ENCODE measurements at regions not wholly inside any gene's neighbourhood (a gene's known extent, or its start where the extent isn't known, plus 50 kb on each side); places are given as distances from the start of the nearest gene placed in this dataset.

GRCh38 chr9:81256368-81256767 is 433.0 kb downstream of the TLE1 start:
- no peak overlapping the region for H3K27ac ChIP-seq
- no peak overlapping the region for H3K9ac ChIP-seq
- no peak for TF ChIP-seq Cebpa-rat (IDR thresholded peaks at IDR 0.05)
- H3K27me3 ChIP-seq: no peaks in the 10 kb centered on the region
- H3K4me3 ChIP-seq: no peak overlapping the region
- H3K36me3 ChIP-seq: no peaks in the 10 kb centered on the region
- H3K9me3 ChIP-seq (replicated peaks in 1 of 11): peaks cover 2 to 10% (median 4%) of the 10 kb centered on the region in 11 experiments; a peak in 14 of 22 replicates
- H3K4me1 ChIP-seq: peaks cover 0 to 19% (median 3%) of the 10 kb centered on the region in 10 experiments; a peak in 7 of 20 replicates
- H4K20me1 ChIP-seq: no peaks in the 10 kb centered on the region
- no peak overlapping the region for H3K4me2 ChIP-seq

DNA sequence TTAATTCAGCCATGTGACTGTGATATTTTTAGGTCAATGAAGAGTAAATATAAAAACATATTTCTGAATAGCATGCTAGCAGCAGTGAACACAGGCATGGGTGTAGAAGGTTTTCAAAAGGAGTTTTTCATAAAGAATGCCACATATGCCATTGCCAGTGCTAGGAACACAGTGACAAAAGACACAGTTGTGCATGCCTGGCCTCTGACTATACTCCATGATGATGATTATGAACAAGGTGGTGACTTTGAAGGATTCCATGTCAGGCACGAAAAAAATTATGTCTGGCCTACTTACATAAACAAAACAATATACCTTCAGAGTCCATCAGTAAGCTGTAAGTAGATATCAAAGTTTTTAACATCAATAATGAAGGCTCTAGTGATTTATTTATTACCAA is 438.7 kb downstream of the TLE1 start:
- no peak overlapping the region for H3K4me2 ChIP-seq
- TF ChIP-seq Cebpa-rat (IDR thresholded peaks at IDR 0.05): no peak
- no peaks in the 10 kb centered on the region for H3K27me3 ChIP-seq
- 0 out of 22 replicates have a peak, but pooled peaks cover 0 to 3% (median 0%) of the 10 kb centered on the region in 11 experiments for H3K36me3 ChIP-seq
- H3K4me1 ChIP-seq: peaks cover 0 to 3% (median 0%) of the 10 kb centered on the region in 10 experiments; a peak in 6 of 20 replicates
- no peaks in the 10 kb centered on the region for H4K20me1 ChIP-seq
- H3K27ac ChIP-seq: no peak overlapping the region
- H3K9ac ChIP-seq: no peak overlapping the region
- H3K9me3 ChIP-seq (replicated peaks in 1 of 11): peaks cover 0 to 19% (median 8%) of the 10 kb centered on the region in 11 experiments; a peak in 10 of 22 replicates
- no peak overlapping the region for H3K4me3 ChIP-seq

DNA sequence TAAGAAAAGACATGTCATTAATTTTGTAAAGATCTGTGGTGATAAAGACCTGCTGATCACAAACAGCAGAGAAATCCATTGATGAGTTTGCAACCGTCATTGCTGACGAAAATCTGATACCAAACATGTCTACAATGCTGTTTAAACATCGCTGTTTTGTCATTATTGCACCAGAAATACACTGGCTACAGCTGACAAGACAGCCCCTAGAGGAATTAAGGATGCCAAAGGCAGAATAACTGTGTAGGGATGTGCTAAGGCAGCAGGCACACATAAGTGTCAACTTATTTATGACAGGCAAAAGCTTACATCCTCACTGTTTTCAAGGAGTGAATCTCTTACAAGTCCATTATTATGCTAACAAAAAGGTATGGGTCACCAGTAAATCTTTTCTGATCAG is 439.3 kb downstream of the TLE1 start:
- Histone ChIP-seq H3K27me3 (no peaks in the 10 kb centered on the region), H3K4me2 (no peak overlapping the region), H3K36me3 (0 out of 22 replicates have a peak, but pooled peaks cover 0 to 3% (median 0%) of the 10 kb centered on the region in 11 experiments), H3K9ac (no peak overlapping the region), H3K27ac (no peak overlapping the region), H4K20me1 (no peaks in the 10 kb centered on the region), H3K4me1 (peaks cover 0 to 8% (median 0%) of the 10 kb centered on the region in 10 experiments; a peak in 7 of 20 replicates), H3K9me3 (replicated peaks in 1 of 11) (peaks cover 0 to 19% (median 8%) of the 10 kb centered on the region in 11 experiments; a peak in 10 of 22 replicates), H3K4me3 (no peak overlapping the region)
- TF ChIP-seq Cebpa-rat (IDR thresholded peaks at IDR 0.05): no peak

DNA sequence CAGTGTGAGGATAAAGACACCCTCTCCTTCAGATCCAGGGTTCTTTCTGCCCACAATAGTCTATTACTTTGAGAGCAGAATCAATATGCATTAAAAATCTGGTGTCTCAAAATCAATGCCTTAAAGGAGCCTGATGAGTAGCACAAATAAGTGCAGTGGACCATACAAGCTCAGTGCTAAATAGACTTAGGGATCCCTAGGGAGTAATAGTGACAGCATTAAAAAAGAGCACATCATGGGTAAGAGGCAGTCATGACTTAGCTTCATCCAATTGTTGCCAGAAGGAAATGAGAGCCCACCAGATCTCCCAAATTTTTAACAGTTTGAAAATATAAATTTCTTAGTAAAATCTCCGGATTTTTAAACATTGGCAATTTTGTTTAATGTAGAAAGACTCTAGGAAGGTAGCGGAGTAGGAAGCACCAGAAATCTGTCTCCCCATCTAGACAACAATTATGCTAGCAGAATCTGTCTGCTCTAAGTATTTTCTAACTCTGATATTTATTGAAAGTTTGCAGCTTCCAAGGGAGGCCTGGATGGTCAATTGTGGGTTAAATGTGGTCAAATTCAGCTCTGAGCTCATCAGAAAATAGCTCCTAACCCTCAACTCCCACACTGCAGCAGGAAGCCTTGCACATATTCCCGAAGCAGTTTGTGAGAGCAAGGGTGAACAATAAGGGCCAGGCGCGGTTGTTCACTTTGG is 443.9 kb downstream of the TLE1 start:
- Histone ChIP-seq H3K4me3 (no peak overlapping the region), H3K4me1 (peaks cover 0 to 12% (median 0%) of the 10 kb centered on the region in 10 experiments; a peak in 7 of 20 replicates), H3K36me3 (0 out of 22 replicates have a peak, but pooled peaks cover 0 to 3% (median 0%) of the 10 kb centered on the region in 11 experiments), H3K9ac (no peak overlapping the region), H3K9me3 (replicated peaks in 1 of 11) (peaks cover 0 to 17% (median 8%) of the 10 kb centered on the region in 11 experiments; a peak in 10 of 22 replicates), H3K27me3 (no peaks in the 10 kb centered on the region), H3K27ac (no peak overlapping the region), H3K4me2 (peak overlapping the region in 3 of 11 experiments; percentile 17 to 41 (median 26); a peak in 3 of 22 replicates), H4K20me1 (no peaks in the 10 kb centered on the region)
- TF ChIP-seq Cebpa-rat (IDR thresholded peaks at IDR 0.05): no peak

- peaks cover 0 to 12% (median 0%) of the 10 kb centered on the region in 10 experiments; a peak in 8 of 20 replicates for H3K4me1 ChIP-seq
- no peak overlapping the region for H3K9ac ChIP-seq
- no peaks in the 10 kb centered on the region for H3K36me3 ChIP-seq
- H3K27me3 ChIP-seq: no peaks in the 10 kb centered on the region
- H3K4me3 ChIP-seq: no peak overlapping the region
- no peaks in the 10 kb centered on the region for H4K20me1 ChIP-seq
- H3K27ac ChIP-seq: no peak overlapping the region
- H3K4me2 ChIP-seq: no peak overlapping the region
- no peak for TF ChIP-seq Cebpa-rat (IDR thresholded peaks at IDR 0.05)
- peaks cover 0 to 9% (median 7%) of the 10 kb centered on the region in 11 experiments; a peak in 10 of 22 replicates for H3K9me3 ChIP-seq (replicated peaks in 1 of 11)
Measured at GRCh38 chr9:81244631-81245030, 444.7 kb downstream of the TLE1 start.

DNA sequence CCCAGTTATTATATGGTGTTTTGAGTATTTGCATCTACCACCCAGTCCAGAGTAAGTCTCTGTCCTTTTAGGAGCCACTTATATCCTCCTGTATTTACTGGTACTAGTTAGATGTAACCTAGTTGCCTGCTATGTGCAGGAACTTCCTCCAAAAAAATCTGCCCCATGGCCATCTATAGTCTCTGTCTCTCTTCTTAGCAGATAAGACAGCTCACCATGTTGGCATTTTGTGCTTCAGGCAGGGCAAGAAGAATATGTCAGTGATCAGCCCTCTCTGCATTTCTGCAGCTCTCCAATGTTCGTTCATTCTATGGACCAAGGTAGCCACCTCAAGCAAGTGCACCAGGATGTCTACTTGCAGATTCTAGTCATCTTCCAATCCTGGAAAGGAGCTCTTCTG is 446.5 kb downstream of the TLE1 start:
- Histone ChIP-seq H3K4me1 (peaks cover 0 to 17% (median 0%) of the 10 kb centered on the region in 10 experiments; a peak in 8 of 20 replicates), H3K9ac (no peak overlapping the region), H3K4me3 (no peak overlapping the region), H3K27me3 (no peaks in the 10 kb centered on the region), H3K4me2 (no peak overlapping the region), H3K36me3 (no peaks in the 10 kb centered on the region), H3K9me3 (replicated peaks in 1 of 11) (peaks cover 0 to 10% (median 0%) of the 10 kb centered on the region in 11 experiments; a peak in 4 of 22 replicates), H3K27ac (no peak overlapping the region), H4K20me1 (no peaks in the 10 kb centered on the region)
- TF ChIP-seq Cebpa-rat (IDR thresholded peaks at IDR 0.05): no peak

- Histone ChIP-seq H3K4me3 (no peak overlapping the region), H3K4me2 (peak overlapping the region in 2 of 11 experiments; percentile 15 to 22; a peak in 3 of 22 replicates), H3K9me3 (replicated peaks in 1 of 11) (peaks cover 0 to 5% (median 0%) of the 10 kb centered on the region in 11 experiments; a peak in 1 of 22 replicates), H4K20me1 (no peaks in the 10 kb centered on the region), H3K27me3 (no peaks in the 10 kb centered on the region), H3K9ac (no peak overlapping the region), H3K4me1 (peaks cover 0 to 6% (median 0%) of the 10 kb centered on the region in 10 experiments; a peak in 6 of 20 replicates), H3K27ac (no peak overlapping the region), H3K36me3 (no peaks in the 10 kb centered on the region)
- no peak for TF ChIP-seq Cebpa-rat (IDR thresholded peaks at IDR 0.05)
Measured at GRCh38 chr9:81239388-81239787, 450.0 kb downstream of the TLE1 start.

- Histone ChIP-seq H3K9me3 (replicated peaks in 1 of 11) (peaks cover 0 to 5% (median 0%) of the 10 kb centered on the region in 11 experiments; a peak in 1 of 22 replicates), H3K4me2 (no peak overlapping the region), H3K9ac (no peak overlapping the region), H4K20me1 (no peaks in the 10 kb centered on the region), H3K4me3 (no peak overlapping the region), H3K27ac (no peak overlapping the region), H3K4me1 (peaks cover 0 to 6% (median 0%) of the 10 kb centered on the region in 10 experiments; a peak in 6 of 20 replicates), H3K36me3 (no peaks in the 10 kb centered on the region), H3K27me3 (no peaks in the 10 kb centered on the region)
- TF ChIP-seq Cebpa-rat (IDR thresholded peaks at IDR 0.05): no peak
Measured at GRCh38 chr9:81237565-81238231, 451.6 kb downstream of the TLE1 start.

Data from BLaER1 treated with 17β-estradiol and CSF1 and Interleukin-3, amounts not matched to agents 10 nM and 100 nM (cell line).